Hepatocyte (in vitro differentiated cells): ENCODE measurements at regions not wholly inside any gene's neighbourhood (a gene's known extent, or its start where the extent isn't known, plus 50 kb on each side); places are given as distances from the start of the nearest gene placed in this dataset.

Experiments
- DNase-seq: peaks from one replicate; pipeline ENCODE4 v3.0.0-alpha.2; 2016; ENCODE audit warnings: low spot score
- H2AFZ ChIP-seq: fragments of 200-600 bp; sonication (generic); 2 replicates; pipeline ENCODE4 v1.6.0; 2016; ENCODE audit warnings: antibody characterized with exemption, mild to moderate bottlenecking
- H3K27ac ChIP-seq: fragments of 200-600 bp; sonication (generic); 2 replicates; pipeline ENCODE4 v1.5.1; 2016; ENCODE audit warnings: mild to moderate bottlenecking
- H3K27me3 ChIP-seq: fragments of 200-600 bp; sonication (generic); 2 replicates; pipeline ENCODE4 v1.6.1; 2016
- H3K36me3 ChIP-seq: fragments of 200-600 bp; sonication (generic); replicated peaks from 2 replicates; pipeline ENCODE4 v1.5.1; 2016; ENCODE audit warnings: low read depth; ENCODE audit not compliant: insufficient read depth
- H3K4me1 ChIP-seq: fragments of 200-600 bp; sonication (generic); 2 replicates; pipeline ENCODE4 v1.5.1; 2016; ENCODE audit warnings: mild to moderate bottlenecking, moderate library complexity; ENCODE audit not compliant: insufficient read depth
- H3K4me2 ChIP-seq: fragments of 200-600 bp; sonication (generic); 2 replicates; pipeline ENCODE4 v1.6.0; 2016
- H3K4me3 ChIP-seq: fragments of 200-600 bp; sonication (generic); 2 replicates; pipeline ENCODE4 v1.5.1; 2016; ENCODE audit warnings: mild to moderate bottlenecking
- H3K79me2 ChIP-seq: fragments of 200-600 bp; sonication (generic); 2 replicates; pipeline ENCODE4 v1.6.0; 2017; ENCODE audit warnings: mild to moderate bottlenecking
- H3K9me2 ChIP-seq: fragments of 200-600 bp; sonication (generic); replicated peaks from 2 replicates; pipeline ENCODE4 v1.6.0; 2017; ENCODE audit warnings: mild to moderate bottlenecking; ENCODE audit not compliant: insufficient read depth
- H3K9me3 ChIP-seq: fragments of 200-600 bp; sonication (generic); 2 replicates; pipeline ENCODE4 v1.5.1; 2016; ENCODE audit warnings: low read depth, mild to moderate bottlenecking
- H4K20me1 ChIP-seq: fragments of 200-600 bp; sonication (generic); 2 replicates; pipeline ENCODE4 v1.6.0; 2016; ENCODE audit warnings: mild to moderate bottlenecking; ENCODE audit not compliant: insufficient read depth, poor library complexity, severe bottlenecking
- CTCF ChIP-seq: fragments of 200-600 bp; sonication (generic); IDR thresholded peaks from 2 replicates; pipeline ENCODE4 v1.5.1; 2016; ENCODE audit warnings: antibody characterized with exemption, mild to moderate bottlenecking; ENCODE audit not compliant: poor library complexity
- EZH2 ChIP-seq: fragments of 200-600 bp; sonication (generic); IDR thresholded peaks from 2 replicates; pipeline ENCODE4 v1.6.1; 2016; ENCODE audit warnings: antibody characterized with exemption, mild to moderate bottlenecking, borderline replicate concordance
- EZH2phosphoT487 ChIP-seq: fragments of 200-600 bp; sonication (generic); IDR thresholded peaks from one replicate; pipeline ENCODE4 v1.6.1; 2018; ENCODE audit warnings: antibody characterized with exemption, mild to moderate bottlenecking, low read depth, moderate library complexity; ENCODE audit not compliant: unreplicated experiment, severe bottlenecking
- WGBS: methylation state at CpG from one replicate; pipeline ENCODE4 v1.1.6; 2016; ENCODE audit warnings: low lambda C conversion rate; ENCODE audit errors: missing lambda C conversion rate; 5-methylcytosine and 5-hydroxymethylcytosine counted together

- H3K4me3 ChIP-seq: no peak overlapping the region
- no peaks in the 10 kb centered on the region for H3K9me3 ChIP-seq
- H3K4me1 ChIP-seq: no peaks in the 10 kb centered on the region
- peaks cover 91% of the 10 kb centered on the region for H3K79me2 ChIP-seq
- WGBS: 93% methylated on average over 11 of the region's 11 CpGs
- peaks cover 19% of the 10 kb centered on the region for H4K20me1 ChIP-seq
- no peak overlapping the region for H3K4me2 ChIP-seq
- TF ChIP-seq EZH2 (no peak), CTCF (no peak), EZH2phosphoT487 (no peak)
- H3K27ac ChIP-seq: no peak overlapping the region
- no peaks in the 10 kb centered on the region for H3K27me3 ChIP-seq
- no peaks in the 10 kb centered on the region for H3K9me2 ChIP-seq
- no peak overlapping the region for H2AFZ ChIP-seq
- no peak for DNase-seq
- no peaks in the 10 kb centered on the region for H3K36me3 ChIP-seq
Measured at GRCh38 chr1:232519186-232519585, 110.7 kb downstream of the SIPA1L2 start.

- H4K20me1 ChIP-seq: peaks cover 19% of the 10 kb centered on the region
- DNase-seq: no peak
- no peak overlapping the region for H3K27ac ChIP-seq
- TF ChIP-seq CTCF: no peak
- no peak for TF ChIP-seq EZH2phosphoT487
- TF ChIP-seq EZH2: no peak
- peaks cover 91% of the 10 kb centered on the region for H3K79me2 ChIP-seq
- H3K36me3 ChIP-seq: no peaks in the 10 kb centered on the region
- no peak overlapping the region for H2AFZ ChIP-seq
- H3K27me3 ChIP-seq: no peaks in the 10 kb centered on the region
- H3K9me3 ChIP-seq: no peaks in the 10 kb centered on the region
- H3K4me1 ChIP-seq: no peaks in the 10 kb centered on the region
- 85% methylated on average over 5 of the region's 5 CpGs for WGBS
- H3K9me2 ChIP-seq: no peaks in the 10 kb centered on the region
- no peak overlapping the region for H3K4me3 ChIP-seq
- H3K4me2 ChIP-seq: no peak overlapping the region
Measured at GRCh38 chr1:232518349-232518748, 111.6 kb downstream of the SIPA1L2 start.

GRCh38 chr1:232517204-232517603 is 112.7 kb downstream of the SIPA1L2 start:
- Histone ChIP-seq H4K20me1 (peaks cover 19% of the 10 kb centered on the region), H3K4me2 (no peak overlapping the region), H3K27me3 (no peaks in the 10 kb centered on the region), H3K79me2 (peaks cover 90% of the 10 kb centered on the region), H3K27ac (no peak overlapping the region), H3K36me3 (no peaks in the 10 kb centered on the region), H3K4me3 (no peak overlapping the region), H3K9me2 (no peaks in the 10 kb centered on the region), H3K9me3 (no peaks in the 10 kb centered on the region), H2AFZ (no peak overlapping the region), H3K4me1 (no peaks in the 10 kb centered on the region)
- DNase-seq: no peak
- TF ChIP-seq EZH2: no peak
- TF ChIP-seq EZH2phosphoT487: no peak
- no peak for TF ChIP-seq CTCF
- WGBS: 94% methylated on average over 4 of the region's 4 CpGs

- WGBS: 88% methylated on average over 1 of the region's 1 CpG
- H3K79me2 ChIP-seq: peaks cover 87% of the 10 kb centered on the region
- no peaks in the 10 kb centered on the region for H3K36me3 ChIP-seq
- H3K4me1 ChIP-seq: no peaks in the 10 kb centered on the region
- peaks cover 27% of the 10 kb centered on the region for H4K20me1 ChIP-seq
- DNase-seq: no peak
- H3K9me3 ChIP-seq: no peaks in the 10 kb centered on the region
- H3K27ac ChIP-seq: no peak overlapping the region
- H3K4me2 ChIP-seq: no peak overlapping the region
- H3K27me3 ChIP-seq: no peaks in the 10 kb centered on the region
- TF ChIP-seq EZH2phosphoT487 (no peak), EZH2 (no peak), CTCF (no peak)
- no peak overlapping the region for H2AFZ ChIP-seq
- H3K9me2 ChIP-seq: no peaks in the 10 kb centered on the region
- H3K4me3 ChIP-seq: no peak overlapping the region
Measured at GRCh38 chr1:232515706-232516105, 114.2 kb downstream of the SIPA1L2 start.
